Progenitor cell of endocrine pancreas (in vitro differentiated cells): ENCODE measurements at regions not wholly inside any gene's neighbourhood (a gene's known extent, or its start where the extent isn't known, plus 50 kb on each side); places are given as distances from the start of the nearest gene placed in this dataset.

ENCODE experiments used
- DNase-seq: peaks from one replicate; pipeline ENCODE4 v3.0.0; 2021; ENCODE audit warnings: low spot score; ENCODE audit not compliant: unreplicated experiment
- H3K27ac Mint-ChIP-seq: 2 replicates; pipeline ENCODE4 v1.8.0; 2021; ENCODE audit warnings: mild to moderate bottlenecking, moderate library complexity, mixed read lengths
- H3K27me3 Mint-ChIP-seq: 2 replicates; pipeline ENCODE4 v1.8.0; 2021; ENCODE audit warnings: mixed read lengths
- H3K36me3 Mint-ChIP-seq: 2 replicates; pipeline ENCODE4 v1.8.0; 2022; ENCODE audit warnings: mixed read lengths; ENCODE audit not compliant: insufficient read depth
- H3K4me1 Mint-ChIP-seq: 2 replicates; pipeline ENCODE4 v1.8.0; 2021; ENCODE audit warnings: low read depth, mixed read lengths
- H3K4me3 Mint-ChIP-seq: 2 replicates; pipeline ENCODE4 v1.8.0; 2021; ENCODE audit warnings: low read depth, mild to moderate bottlenecking, moderate library complexity, mixed read lengths
- H3K9me3 Mint-ChIP-seq: 2 replicates; pipeline ENCODE4 v1.8.0; 2021; ENCODE audit warnings: low read depth, mixed read lengths
- CTCF ChIP-seq: fragments of 200-600 bp; sonication (generic); IDR thresholded peaks from one replicate; pipeline ENCODE4 v1.5.0; 2021; ENCODE audit warnings: antibody characterized with exemption, mild to moderate bottlenecking; ENCODE audit not compliant: unreplicated experiment

- no peak overlapping the region for H3K27ac Mint-ChIP-seq
- no peak for TF ChIP-seq CTCF
- DNase-seq, result no peak
- H3K27me3 Mint-ChIP-seq, result peaks cover 3% of the 10 kb centered on the region
- peaks cover 2% of the 10 kb centered on the region for H3K9me3 Mint-ChIP-seq
- H3K36me3 Mint-ChIP-seq, result no peaks in the 10 kb centered on the region
- no peak overlapping the region for H3K4me3 Mint-ChIP-seq
- H3K4me1 Mint-ChIP-seq, result no peaks in the 10 kb centered on the region
Observed at GRCh38 chr2:106983305-106983704, 97.3 kb upstream of the ST6GAL2 start.

GRCh38 chr2:106988361-106988760 lies 102.4 kb upstream of the ST6GAL2 start:
- Mint-ChIP-seq H3K27ac (no peak overlapping the region), H3K4me1 (no peaks in the 10 kb centered on the region), H3K9me3 (peaks cover 2% of the 10 kb centered on the region), H3K36me3 (no peaks in the 10 kb centered on the region), H3K27me3 (peaks cover 12% of the 10 kb centered on the region), H3K4me3 (no peak overlapping the region)
- no peak for TF ChIP-seq CTCF
- DNase-seq, result no peak

GRCh38 chr2:106990297-106990696 lies 104.3 kb upstream of the ST6GAL2 start:
- DNase-seq, result no peak

GRCh38 chr2:106991866-106992265 lies 105.9 kb upstream of the ST6GAL2 start:
- H3K4me1 Mint-ChIP-seq, result peaks cover 1% of the 10 kb centered on the region
- no peak overlapping the region for H3K4me3 Mint-ChIP-seq
- H3K9me3 Mint-ChIP-seq, result no peaks in the 10 kb centered on the region
- no peak for DNase-seq
- no peak overlapping the region for H3K27ac Mint-ChIP-seq
- TF ChIP-seq CTCF, result no peak
- H3K36me3 Mint-ChIP-seq, result no peaks in the 10 kb centered on the region
- H3K27me3 Mint-ChIP-seq, result peaks cover 21% of the 10 kb centered on the region

More at GRCh38 chr2:106990297-106990696, 104.3 kb upstream of the ST6GAL2 start:
- Mint-ChIP-seq H3K4me3 (no peak overlapping the region), H3K9me3 (no peaks in the 10 kb centered on the region), H3K27ac (no peak overlapping the region), H3K27me3 (peaks cover 12% of the 10 kb centered on the region), H3K36me3 (no peaks in the 10 kb centered on the region), H3K4me1 (no peaks in the 10 kb centered on the region)
- TF ChIP-seq CTCF, result no peak

GRCh38 chr2:106995556-106995955 lies 109.6 kb upstream of the ST6GAL2 start:
- H3K27ac Mint-ChIP-seq, result no peak overlapping the region
- H3K4me1 Mint-ChIP-seq, result peaks cover 1% of the 10 kb centered on the region
- no peaks in the 10 kb centered on the region for H3K36me3 Mint-ChIP-seq
- H3K9me3 Mint-ChIP-seq, result no peaks in the 10 kb centered on the region
- TF ChIP-seq CTCF, result no peak
- DNase-seq, result no peak
- peaks cover 24% of the 10 kb centered on the region for H3K27me3 Mint-ChIP-seq
- H3K4me3 Mint-ChIP-seq, result no peak overlapping the region
